HG02642 (cell line): ENCODE measurements at regions not wholly inside any gene's neighbourhood (a gene's known extent, or its start where the extent isn't known, plus 50 kb on each side); places are given as distances from the start of the nearest gene placed in this dataset.

Experiments used
- ATAC-seq: cut with Tn5 transposase; IDR thresholded peaks from one replicate; pipeline ENCODE4 v1.9.1; 2021; ENCODE audit warnings: mild to moderate bottlenecking; ENCODE audit not compliant: unreplicated experiment, poor library complexity

- ATAC-seq: peak; percentile 37
Observed at GRCh38 chr16:62642677-62643076, 606.4 kb upstream of the CDH8 start.

- ATAC-seq: no peak
Observed at GRCh38 chr16:62639890-62640289, 603.7 kb upstream of the CDH8 start.

- peak; percentile 83 for ATAC-seq
Observed at GRCh38 chr16:62638964-62639870, 603.0 kb upstream of the CDH8 start.

- ATAC-seq: no peak
Observed at GRCh38 chr16:62638324-62638911, 602.2 kb upstream of the CDH8 start.

- ATAC-seq: no peak
Observed at GRCh38 chr16:62625326-62625725, 589.1 kb upstream of the CDH8 start.

GRCh38 chr16:62620275-62620674 is 584.0 kb upstream of the CDH8 start:
- ATAC-seq: no peak

GRCh38 chr16:62615526-62615925 is 579.3 kb upstream of the CDH8 start:
- no peak for ATAC-seq

GRCh38 chr16:62610291-62610690 is 574.1 kb upstream of the CDH8 start:
- ATAC-seq: no peak

- ATAC-seq: no peak
Observed at GRCh38 chr16:62602790-62603189, 566.6 kb upstream of the CDH8 start.

- no peak for ATAC-seq
Observed at GRCh38 chr16:62597875-62598274, 561.6 kb upstream of the CDH8 start.

- ATAC-seq: no peak
Observed at GRCh38 chr16:62596584-62596983, 560.3 kb upstream of the CDH8 start.

- ATAC-seq: no peak
Observed at GRCh38 chr16:62596125-62596524, 559.9 kb upstream of the CDH8 start.

- ATAC-seq: no peak
Observed at GRCh38 chr16:62586128-62586862, 550.1 kb upstream of the CDH8 start.

GRCh38 chr16:62585041-62585545 is 548.9 kb upstream of the CDH8 start:
- no peak for ATAC-seq

- no peak for ATAC-seq
Observed at GRCh38 chr16:62583414-62583813, 547.2 kb upstream of the CDH8 start.

- no peak for ATAC-seq
Observed at GRCh38 chr16:62573466-62573865, 537.2 kb upstream of the CDH8 start.

GRCh38 chr16:62568926-62569325 is 532.7 kb upstream of the CDH8 start:
- no peak for ATAC-seq

- ATAC-seq: no peak
Observed at GRCh38 chr16:62565706-62566105, 529.5 kb upstream of the CDH8 start.

- ATAC-seq: no peak
Observed at GRCh38 chr16:62564291-62564690, 528.1 kb upstream of the CDH8 start.

- no peak for ATAC-seq
Observed at GRCh38 chr16:62562121-62562520, 525.9 kb upstream of the CDH8 start.

GRCh38 chr16:62549875-62550274 is 513.6 kb upstream of the CDH8 start:
- no peak for ATAC-seq
